B cell (primary cell): ENCODE measurements at regions not wholly inside any gene's neighbourhood (a gene's known extent, or its start where the extent isn't known, plus 50 kb on each side); places are given as distances from the start of the nearest gene placed in this dataset.

Source experiments
- ATAC-seq: fragments of 200-7000 bp; cut with Tn5 transposase; one replicate; pipeline ENCODE4 v1.10.0; 2021; ENCODE audit warnings: low read depth, mild to moderate bottlenecking, moderate number of reproducible peaks, moderate library complexity
- CTCF ChIA-PET: fragments of 350-600 bp; sonication (Branson Sonifier 250); formaldehyde crosslinking; loops from one replicate; lab custom pipeline; 2021; ENCODE audit warnings: antibody characterized with exemption, inconsistent platforms; lab: Charles Lee
- POLR2A ChIA-PET: fragments of 350-600 bp; sonication (Branson Sonifier 250); formaldehyde crosslinking; loops from one replicate; lab custom pipeline; 2021; ENCODE audit warnings: antibody characterized with exemption; lab: Charles Lee
- DNase-seq: peaks from one replicate; pipeline ENCODE4 v3.0.0; 2013
- H2AFZ ChIP-seq: 2 replicates; pipeline ENCODE4 v1.6.1; 2012; ENCODE audit warnings: mild to moderate bottlenecking, low read depth, low read length; ENCODE audit not compliant: insufficient read depth, poor library complexity, severe bottlenecking
- H3K27ac ChIP-seq, 2 donors: 1 replicate in 1 of 2; 2 replicates in 1 of 2; pipeline ENCODE4 v1.5.1; 2012 to 2013; ENCODE audit warnings: low read length in 2 of 2, mild to moderate bottlenecking in 2 of 2, moderate library complexity in 1 of 2
- H3K27me3 ChIP-seq, 4 experiments: fragments of 200-600 bp in 1 of 4; sonication (generic) in 1 of 4; replicated peaks in 1 of 4; 1 replicate in 2 of 4; 2 replicates in 2 of 4; pipeline versions ENCODE4 v1.6.1 to v1.7.0; 2013 to 2016; ENCODE audit warnings: low read length in 3 of 4, mild to moderate bottlenecking in 2 of 4, mixed read lengths in 1 of 4, moderate library complexity in 1 of 4; ENCODE audit not compliant: insufficient read depth in 4 of 4, control insufficient read depth in 3 of 4; ENCODE audit errors: control extremely low read depth in 1 of 4
- H3K36me3 ChIP-seq, 2 experiments: replicated peaks in 1 of 2; 1 replicate in 1 of 2; 2 replicates in 1 of 2; pipeline versions ENCODE4 v1.6.1 to v1.7.1; 2013; ENCODE audit warnings: low read length in 1 of 2; ENCODE audit not compliant: insufficient read depth in 2 of 2, control insufficient read depth in 1 of 2; ENCODE audit errors: control extremely low read depth in 1 of 2, extremely low read depth in 1 of 2
- H3K4me1 ChIP-seq, 2 donors: fragments of 200-600 bp in 1 of 2; sonication (generic) in 1 of 2; 1 replicate in 1 of 2; 2 replicates in 1 of 2; pipeline versions ENCODE4 v1.5.1 to v1.6.1; 2013 to 2017; ENCODE audit warnings: low read length in 2 of 2; ENCODE audit not compliant: control insufficient read depth in 2 of 2, insufficient read depth in 2 of 2
- H3K4me2 ChIP-seq: replicated peaks from 2 replicates; pipeline ENCODE3; 2012; ENCODE audit warnings: mild to moderate bottlenecking, low read depth, low read length; ENCODE audit not compliant: poor library complexity, severe bottlenecking
- H3K4me3 ChIP-seq, 5 experiments: fragments of 200-600 bp in 1 of 5; sonication (generic) in 1 of 5; 1 replicate in 3 of 5; 2 replicates in 2 of 5; pipeline versions ENCODE4 v1.5.1 to v1.7.0; 2011 to 2016; ENCODE audit warnings: low read length in 4 of 5, mild to moderate bottlenecking in 4 of 5, low read depth in 2 of 5, control low read depth in 1 of 5, moderate library complexity in 1 of 5; ENCODE audit not compliant: insufficient read depth in 1 of 5; ENCODE audit errors: control extremely low read depth in 1 of 5, extremely low read depth in 1 of 5
- H3K79me2 ChIP-seq: fragments of 200-600 bp; sonication (generic); one replicate; pipeline ENCODE4 v1.6.0; 2016; ENCODE audit warnings: low read length; ENCODE audit not compliant: control insufficient read depth, insufficient read depth
- H3K9ac ChIP-seq: fragments of 200-600 bp; sonication (generic); 2 replicates; pipeline ENCODE4 v1.6.1; 2017; ENCODE audit warnings: mild to moderate bottlenecking, low read length, moderate library complexity
- H3K9me3 ChIP-seq, 3 donors: one replicate each; pipeline versions ENCODE4 v1.6.1 to v1.7.1; 2013; ENCODE audit warnings: low read length in 2 of 3; ENCODE audit not compliant: control insufficient read depth in 2 of 3, insufficient read depth in 1 of 3; ENCODE audit errors: control extremely low read depth in 1 of 3
- H4K20me1 ChIP-seq: 2 replicates; pipeline ENCODE4 v1.6.0; 2012; ENCODE audit warnings: mild to moderate bottlenecking, low read length; ENCODE audit not compliant: insufficient read depth, control insufficient read depth, poor library complexity, severe bottlenecking
- H3K27ac Mint-ChIP-seq: one replicate; pipeline ENCODE4 v1.8.0; 2021; ENCODE audit warnings: mixed read lengths
- H3K27me3 Mint-ChIP-seq: one replicate; pipeline ENCODE4 v1.8.0; 2021; ENCODE audit warnings: mixed read lengths
- H3K4me1 Mint-ChIP-seq: one replicate; pipeline ENCODE4 v1.8.0; 2021; ENCODE audit warnings: mixed read lengths
- H3K4me3 Mint-ChIP-seq: one replicate; pipeline ENCODE4 v1.8.0; 2021; ENCODE audit warnings: mixed read lengths
- H3K9me3 Mint-ChIP-seq: one replicate; pipeline ENCODE4 v1.8.0; 2022; ENCODE audit warnings: mixed read lengths; ENCODE audit not compliant: insufficient read depth
- EZH2 ChIP-seq: IDR thresholded peaks from 2 replicates; pipeline ENCODE4 v1.6.1; 2012; ENCODE audit warnings: borderline replicate concordance, low read depth, mild to moderate bottlenecking, moderate library complexity, low read length; ENCODE audit not compliant: insufficient read depth, poor library complexity, severe bottlenecking
- WGBS: methylation state at CpG from one replicate; pipeline ENCODE4 v1.1.5; 2013; ENCODE audit warnings: missing lambda C conversion rate; ENCODE audit not compliant: insufficient coverage; 5-methylcytosine and 5-hydroxymethylcytosine counted together
- intact Hi-C: fragments of 100-400 bp; cut with micrococcal nuclease; formaldehyde crosslinking; loops from one replicate; pipeline ENCODE4 v1.10.0; 2022
- TF ChIP-seq, protein P1 (sequence below): fragments of 200-600 bp; IDR thresholded peaks from one replicate; pipeline ENCODE4 v1.8.0; 2022; ENCODE audit warnings: antibody characterized with exemption, mild to moderate bottlenecking

DNA sequence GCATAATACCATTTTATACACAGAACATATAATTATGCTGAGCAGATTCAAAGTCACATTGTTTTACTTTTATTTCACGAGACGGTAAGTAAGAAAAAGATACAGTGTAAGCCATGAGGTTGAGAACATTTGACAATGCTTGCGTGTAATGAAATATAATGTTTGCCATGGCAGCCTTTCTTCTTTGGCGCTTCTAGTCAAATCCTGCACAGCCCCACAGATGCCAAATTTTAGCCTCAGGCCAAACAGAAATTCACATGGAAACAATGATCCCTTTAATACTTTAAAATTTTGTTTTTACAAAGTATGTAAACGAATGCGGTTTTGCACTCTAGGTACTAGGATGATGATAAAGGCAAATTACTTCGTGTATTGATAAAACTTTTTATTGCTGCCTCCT lies 502.7 kb upstream of the SMIM31 start:
- ATAC-seq (no peak), DNase-seq (no peak)
- Histone ChIP-seq H3K4me2 (no peak overlapping the region), H3K27me3 (no peaks in the 10 kb centered on the region), H4K20me1 (no peaks in the 10 kb centered on the region), H3K27ac (no peak overlapping the region), H2AFZ (no peak overlapping the region), H3K4me1 (no peaks in the 10 kb centered on the region), H3K9me3 (no peaks in the 10 kb centered on the region), H3K4me3 (no peak overlapping the region), H3K79me2 (no peaks in the 10 kb centered on the region), H3K36me3 (no peaks in the 10 kb centered on the region), H3K9ac (no peak overlapping the region)
- ChIA-PET POLR2A (no interaction called here), CTCF (no interaction called here)
- no peak for TF ChIP-seq EZH2
- TF ChIP-seq, protein P1, sequence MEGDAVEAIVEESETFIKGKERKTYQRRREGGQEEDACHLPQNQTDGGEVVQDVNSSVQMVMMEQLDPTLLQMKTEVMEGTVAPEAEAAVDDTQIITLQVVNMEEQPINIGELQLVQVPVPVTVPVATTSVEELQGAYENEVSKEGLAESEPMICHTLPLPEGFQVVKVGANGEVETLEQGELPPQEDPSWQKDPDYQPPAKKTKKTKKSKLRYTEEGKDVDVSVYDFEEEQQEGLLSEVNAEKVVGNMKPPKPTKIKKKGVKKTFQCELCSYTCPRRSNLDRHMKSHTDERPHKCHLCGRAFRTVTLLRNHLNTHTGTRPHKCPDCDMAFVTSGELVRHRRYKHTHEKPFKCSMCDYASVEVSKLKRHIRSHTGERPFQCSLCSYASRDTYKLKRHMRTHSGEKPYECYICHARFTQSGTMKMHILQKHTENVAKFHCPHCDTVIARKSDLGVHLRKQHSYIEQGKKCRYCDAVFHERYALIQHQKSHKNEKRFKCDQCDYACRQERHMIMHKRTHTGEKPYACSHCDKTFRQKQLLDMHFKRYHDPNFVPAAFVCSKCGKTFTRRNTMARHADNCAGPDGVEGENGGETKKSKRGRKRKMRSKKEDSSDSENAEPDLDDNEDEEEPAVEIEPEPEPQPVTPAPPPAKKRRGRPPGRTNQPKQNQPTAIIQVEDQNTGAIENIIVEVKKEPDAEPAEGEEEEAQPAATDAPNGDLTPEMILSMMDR = no peak
- Mint-ChIP-seq H3K27ac (no peak overlapping the region), H3K27me3 (no peaks in the 10 kb centered on the region), H3K4me3 (no peak overlapping the region), H3K4me1 (no peaks in the 10 kb centered on the region), H3K9me3 (no peaks in the 10 kb centered on the region)
- WGBS = 94% methylated on average over 3 of the region's 7 CpGs
- intact Hi-C loops = no loop called here

GRCh38 chr4:164252286-164252685 lies 501.6 kb upstream of the SMIM31 start:
- no peak overlapping the region for H3K4me3 Mint-ChIP-seq
- ChIA-PET CTCF (no interaction called here), POLR2A (no interaction called here)
- H3K4me1 ChIP-seq = no peaks in the 10 kb centered on the region
- no peaks in the 10 kb centered on the region for H3K9me3 ChIP-seq
- H3K27ac ChIP-seq = no peak overlapping the region
- no peak overlapping the region for H3K4me3 ChIP-seq
- no peak overlapping the region for H3K9ac ChIP-seq
- H3K27ac Mint-ChIP-seq = no peak overlapping the region
- intact Hi-C loops = no loop called here
- H3K27me3 Mint-ChIP-seq = no peaks in the 10 kb centered on the region
- DNase-seq = no peak
- no peaks in the 10 kb centered on the region for H4K20me1 ChIP-seq
- 0% methylated on average over 1 of the region's 1 CpG for WGBS
- no peak overlapping the region for H3K4me2 ChIP-seq
- no peaks in the 10 kb centered on the region for H3K27me3 ChIP-seq
- H3K4me1 Mint-ChIP-seq = no peaks in the 10 kb centered on the region
- no peak for ATAC-seq
- H2AFZ ChIP-seq = no peak overlapping the region
- H3K9me3 Mint-ChIP-seq = no peaks in the 10 kb centered on the region
- no peaks in the 10 kb centered on the region for H3K79me2 ChIP-seq
- TF ChIP-seq, protein P1 = no peak
- no peak for TF ChIP-seq EZH2
- no peaks in the 10 kb centered on the region for H3K36me3 ChIP-seq
